ENCODE measurements at regions not wholly inside any gene's neighbourhood (a gene's known extent, or its start where the extent isn't known, plus 50 kb on each side); places are given as distances from the start of the nearest gene placed in this dataset.

- no peak for TF ChIP-seq HDAC3 (IDR thresholded peaks at IDR 0.05; ENCODE audit: borderline replicate concordance, partially characterized antibody)
- TF ChIP-seq SLC30A9 (CRISPR knock-in tag; IDR thresholded peaks at IDR 0.05): no peak
- no peak for TF ChIP-seq ZNF354B (CRISPR knock-in tag; IDR thresholded peaks at IDR 0.05)
Observed at GRCh38 chr12:59886131-59886733, 290.4 kb downstream of the SLC16A7 start (continued).

- no peak overlapping the region for H3K4me2 ChIP-seq (ENCODE audit: insufficient read depth, low read length)
- no peak overlapping the region for H3K9ac ChIP-seq (ENCODE audit: insufficient read depth in 1 of 2, low read depth in 2 of 2, low read length in 2 of 2)
- H3K9me3 ChIP-seq (replicated peaks; ENCODE audit: control insufficient read depth, insufficient read depth, low read depth, low read length): no peaks in the 10 kb centered on the region
- no peak for DNase-seq (ENCODE audit: extremely low read depth in 1 of 4, low spot score in 3 of 4)
- FAIRE-seq: no peak
- no TSS peak for BruUV-seq (replicated peaks)
- intact Hi-C loops (cut with micrococcal nuclease): no loop called here
- H2AFZ ChIP-seq (ENCODE audit: low read depth, low read length): no peak overlapping the region
- WGBS (ENCODE audit: insufficient coverage, low coverage, missing lambda C conversion rate): 0% methylated on average over 3 of the region's 3 CpGs
- H3K27me3 ChIP-seq (ENCODE audit: control insufficient read depth in 2 of 2, insufficient read depth in 2 of 2, low read length in 2 of 2): no peaks in the 10 kb centered on the region
- H3K9me1 ChIP-seq (ENCODE audit: control insufficient read depth, insufficient read depth, low read length): no peaks in the 10 kb centered on the region
- ATAC-seq: no peak
- in situ Hi-C loops (cut with MboI): no loop called here
- POLR2A ChIA-PET: no interaction called here
- H4K20me1 ChIP-seq (replicated peaks; ENCODE audit: control insufficient read depth, insufficient read depth, low read length): no peaks in the 10 kb centered on the region
- no peaks in the 10 kb centered on the region for H3K4me1 ChIP-seq (replicated peaks in 1 of 2; ENCODE audit: control insufficient read depth in 2 of 2, insufficient read depth in 2 of 2, low read length in 2 of 2)
- no peak overlapping the region for H3K4me3 ChIP-seq
- H3K79me2 ChIP-seq (ENCODE audit: control insufficient read depth, insufficient read depth, low read length): no peaks in the 10 kb centered on the region
- H3K27ac ChIP-seq (ENCODE audit: extremely low read depth, low read depth, low read length): no peak overlapping the region
- CTCF ChIA-PET (ENCODE audit: low intra/inter-chr PET ratio): no interaction called here
- no peaks in the 10 kb centered on the region for H3K36me3 ChIP-seq (ENCODE audit: control insufficient read depth, insufficient read depth, low read length)
- TF ChIP-seq U2AF2 (optimal IDR thresholded peaks at IDR 0.05; ENCODE audit: low read depth, low read length): no peak
- TF ChIP-seq ZNF140 (CRISPR knock-in tag; IDR thresholded peaks at IDR 0.05): no peak
- no peak for TF ChIP-seq ZKSCAN8 (CRISPR knock-in tag; IDR thresholded peaks at IDR 0.05)
- TF ChIP-seq PHB2 (IDR thresholded peaks at IDR 0.05; ENCODE audit: low read depth): no peak
- TF ChIP-seq TFAM (CRISPR knock-in tag; conservative IDR thresholded peaks at IDR 0.05): no peak
- no peak for TF ChIP-seq ZNF146 (CRISPR knock-in tag; IDR thresholded peaks at IDR 0.05; ENCODE audit: unreplicated experiment)
- no peak for TF ChIP-seq U2AF1 (optimal IDR thresholded peaks at IDR 0.05; ENCODE audit: low read depth, low read length)
- no peak for TF ChIP-seq CBX8 (IDR thresholded peaks at IDR 0.05; ENCODE audit: borderline replicate concordance, extremely low read depth, low read depth, low read length, poor library complexity, severe bottlenecking)
- no peak for TF ChIP-seq THRB (CRISPR knock-in tag; conservative IDR thresholded peaks at IDR 0.05)
- no peak for TF ChIP-seq ZBTB33 (CRISPR knock-in tag; IDR thresholded peaks at IDR 0.05)
Observed at GRCh38 chr12:59887178-59887577, 291.3 kb downstream of the SLC16A7 start.

Data from K562 (cell line).